ENCODE measurements at regions not wholly inside any gene's neighbourhood (a gene's known extent, or its start where the extent isn't known, plus 50 kb on each side); places are given as distances from the start of the nearest gene placed in this dataset.

GRCh38 chr1:98222706-98223105 lies 301.9 kb upstream of the DPYD start:
- TF ChIP-seq EZH2 (IDR thresholded peaks at IDR 0.05; ENCODE audit: borderline replicate concordance, insufficient read depth, low read length, poor library complexity, severe bottlenecking) (no peak), CTCF (IDR thresholded peaks at IDR 0.05; ENCODE audit: poor library complexity, severe bottlenecking) (no peak), MXI1 (conservative IDR thresholded peaks at IDR 0.05; ENCODE audit: poor library complexity, severe bottlenecking) (no peak), POLR2AphosphoS5 (IDR thresholded peaks at IDR 0.05) (no peak), SMC3 (conservative IDR thresholded peaks at IDR 0.05; ENCODE audit: poor library complexity) (no peak), REST (IDR thresholded peaks at IDR 0.05; ENCODE audit: borderline replicate concordance) (no peak), EP300 (conservative IDR thresholded peaks at IDR 0.05; ENCODE audit: poor library complexity, severe bottlenecking) (no peak), TAF1 (IDR thresholded peaks at IDR 0.05; ENCODE audit: low read depth) (no peak)
